Stimulated activated CD8-positive, alpha-beta memory T cell treated with anti-CD3 and anti-CD28 coated beads, Interleukin-7, amount 100 ng/mL, for 48 hours (primary cell): ENCODE measurements at regions not wholly inside any gene's neighbourhood (a gene's known extent, or its start where the extent isn't known, plus 50 kb on each side); places are given as distances from the start of the nearest gene placed in this dataset.
"Not testable (repeated sequence)": the region's sequence is repeated elsewhere in the genome, so short reads cannot be mapped to it uniquely, and the experiment has no call there.

Experiments
- DNase-seq, 2 donors: peaks; one replicate each; pipeline ENCODE4 v3.0.0-alpha.2; 2020; ENCODE audit warnings: low read depth in 1 of 2; ENCODE audit errors: extremely low read depth in 1 of 2

GRCh38 chr5:163336074-163336473 is 101.3 kb upstream of the CCNG1 start:
- DNase-seq, result not testable (repeated sequence)

- DNase-seq, result no peak
Measured at GRCh38 chr5:163339148-163339547, 98.2 kb upstream of the CCNG1 start.

GRCh38 chr5:163340378-163340777 is 97.0 kb upstream of the CCNG1 start:
- DNase-seq, result not testable (repeated sequence)

- DNase-seq, result no peak
Measured at GRCh38 chr5:163342306-163342705, 95.1 kb upstream of the CCNG1 start.

GRCh38 chr5:163345216-163345615 is 92.2 kb upstream of the CCNG1 start:
- DNase-seq, result no peak

- DNase-seq, result peak; percentile 2 to 3
Measured at GRCh38 chr5:163347671-163348070, 89.7 kb upstream of the CCNG1 start.

- no peak for DNase-seq
Measured at GRCh38 chr5:163350083-163350482, 87.3 kb upstream of the CCNG1 start.

- no peak for DNase-seq
Measured at GRCh38 chr5:163352531-163352930, 84.9 kb upstream of the CCNG1 start.

GRCh38 chr5:163355811-163356210 is 81.6 kb upstream of the CCNG1 start:
- DNase-seq, result not testable (repeated sequence)

GRCh38 chr5:163357636-163358035 is 79.8 kb upstream of the CCNG1 start:
- DNase-seq, result no peak

GRCh38 chr5:163360656-163361055 is 76.7 kb upstream of the CCNG1 start:
- no peak for DNase-seq

- DNase-seq, result no peak
Measured at GRCh38 chr5:163361450-163361849, 75.9 kb upstream of the CCNG1 start.

GRCh38 chr5:163362840-163363371 is 74.5 kb upstream of the CCNG1 start:
- DNase-seq, result no peak

GRCh38 chr5:163363389-163363788 is 74.0 kb upstream of the CCNG1 start:
- DNase-seq, result no peak

- no peak for DNase-seq
Measured at GRCh38 chr5:163366757-163367156, 70.6 kb upstream of the CCNG1 start.

GRCh38 chr5:163369776-163370385 is 67.5 kb upstream of the CCNG1 start:
- no peak for DNase-seq

- no peak for DNase-seq
Measured at GRCh38 chr5:163373436-163374084, 63.8 kb upstream of the CCNG1 start.

- no peak for DNase-seq
Measured at GRCh38 chr5:163377982-163378381, 59.4 kb upstream of the CCNG1 start.

GRCh38 chr5:163379298-163380155 is 57.9 kb upstream of the CCNG1 start:
- no peak for DNase-seq

- DNase-seq, result no peak
Measured at GRCh38 chr5:163381832-163382231, 55.6 kb upstream of the CCNG1 start.

- no peak for DNase-seq
Measured at GRCh38 chr5:163383754-163384153, 53.6 kb upstream of the CCNG1 start.

GRCh38 chr5:163384669-163385068 is 52.7 kb upstream of the CCNG1 start:
- DNase-seq, result no peak
